ENCODE measurements at regions not wholly inside any gene's neighbourhood (a gene's known extent, or its start where the extent isn't known, plus 50 kb on each side); places are given as distances from the start of the nearest gene placed in this dataset.
"Not testable (repeated sequence)": the region's sequence is repeated elsewhere in the genome, so short reads cannot be mapped to it uniquely, and the experiment has no call there.

DNA sequence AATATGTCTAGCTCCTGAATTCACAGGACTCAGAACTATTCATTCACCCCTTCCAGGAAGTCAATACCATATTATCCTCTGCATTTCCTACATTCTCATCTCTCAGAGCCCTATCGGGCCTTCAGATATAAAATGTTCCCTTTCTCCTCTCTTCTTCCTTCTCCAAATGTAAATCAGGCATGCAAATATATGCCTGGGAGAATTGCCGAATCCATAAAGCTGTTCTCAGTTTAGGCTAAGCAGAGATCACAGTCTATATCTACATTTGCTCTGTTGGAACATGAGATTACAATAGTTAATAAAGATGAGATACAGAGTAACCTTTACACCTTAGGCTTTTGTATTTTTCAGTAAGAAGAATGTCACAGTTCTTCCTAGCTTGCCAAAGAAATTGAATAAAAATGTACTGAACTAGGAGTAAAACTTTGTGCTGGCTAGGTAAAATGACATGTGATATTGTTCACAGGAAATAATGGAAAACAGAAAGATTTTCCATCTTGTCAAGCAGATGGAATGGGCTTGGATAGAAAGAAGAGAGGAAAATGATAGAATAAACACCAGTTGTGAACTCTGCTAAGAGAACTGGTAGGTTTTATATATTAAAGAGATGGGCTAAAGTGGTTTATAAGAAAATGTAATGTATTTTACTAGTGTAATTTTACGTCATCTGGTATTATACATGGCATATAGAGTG is 161.5 kb downstream of the NRIP1 start:
- no peak for DNase-seq

DNA sequence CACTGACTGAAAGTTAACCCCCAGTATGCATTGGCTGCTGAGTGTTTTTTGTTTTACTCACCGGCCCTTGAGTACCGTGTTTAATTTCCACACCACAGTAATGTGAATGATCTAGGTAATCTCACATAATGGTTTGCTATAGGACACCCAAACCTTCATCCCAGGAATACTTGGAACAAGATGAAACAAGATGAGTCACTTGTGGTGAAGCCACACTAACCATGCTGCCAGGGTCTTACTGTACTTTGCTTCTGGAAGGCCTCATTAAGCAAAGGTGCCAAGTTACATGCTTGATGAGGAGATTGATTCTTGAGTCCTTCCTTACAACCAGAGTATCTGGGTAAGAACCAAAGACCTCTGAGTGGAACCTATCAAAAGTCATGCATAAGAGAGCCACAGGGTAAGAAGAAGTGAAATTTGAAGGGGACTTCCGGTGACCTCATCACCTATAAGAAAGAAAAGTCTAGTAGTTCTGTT is 163.3 kb downstream of the NRIP1 start:
- DNase-seq = no peak

DNA sequence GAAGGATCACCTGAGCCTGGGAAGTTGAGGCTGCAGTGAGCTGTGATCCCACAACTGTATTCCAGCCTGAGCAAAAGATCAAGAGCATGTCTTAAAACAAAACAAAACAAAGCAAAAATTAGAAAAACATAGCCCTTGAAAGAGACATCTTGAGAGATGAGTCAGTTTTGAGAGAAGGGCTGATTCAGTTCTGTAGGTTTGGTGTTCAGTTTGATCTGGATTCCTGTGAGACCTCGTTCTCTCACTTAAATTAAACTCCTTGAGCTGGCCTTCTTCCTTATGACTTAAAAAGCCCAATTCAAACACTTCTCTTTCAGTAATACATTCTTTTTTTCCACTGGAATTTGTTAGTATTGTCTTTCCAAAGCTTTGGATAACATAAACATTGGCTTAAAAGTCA is 164.2 kb downstream of the NRIP1 start:
- DNase-seq = no peak

DNA sequence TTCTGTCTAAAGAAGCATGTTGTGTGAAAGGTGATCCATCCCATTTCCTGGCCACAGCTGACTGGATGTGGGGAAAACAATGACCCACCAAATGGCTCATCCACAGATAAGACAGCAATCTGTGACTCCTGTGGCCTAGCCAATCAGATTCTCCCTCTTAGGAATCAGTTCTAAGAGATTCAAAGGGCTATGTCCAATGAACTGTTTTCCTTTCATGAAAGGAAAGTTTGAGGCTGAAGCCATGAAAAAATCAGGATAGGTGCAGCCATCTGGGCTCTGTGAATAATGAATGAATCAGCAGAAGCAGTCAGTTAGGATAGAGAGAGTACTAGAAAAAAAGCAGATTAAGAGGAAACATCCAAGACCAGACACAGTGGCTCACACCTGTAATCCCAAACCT is 164.7 kb downstream of the NRIP1 start:
- DNase-seq = no peak

DNA sequence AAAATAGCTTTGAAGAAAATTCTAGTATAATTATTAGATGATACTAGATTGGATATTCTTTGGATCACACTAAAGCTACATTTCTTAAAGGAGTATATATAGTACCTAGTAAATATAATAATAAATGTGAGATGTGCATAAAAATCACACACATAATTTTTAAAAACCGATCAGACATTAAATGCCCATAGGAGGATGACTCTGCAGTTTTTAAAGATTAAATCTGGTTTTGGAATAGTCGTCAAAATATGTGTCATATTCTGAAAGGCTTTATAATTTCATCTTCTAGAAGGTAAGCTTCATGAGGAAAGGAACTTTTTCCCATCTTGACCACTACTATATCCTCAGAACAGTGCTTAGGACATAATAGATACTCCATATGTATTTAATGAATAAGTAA is 169.0 kb downstream of the NRIP1 start:
- DNase-seq = no peak

DNA sequence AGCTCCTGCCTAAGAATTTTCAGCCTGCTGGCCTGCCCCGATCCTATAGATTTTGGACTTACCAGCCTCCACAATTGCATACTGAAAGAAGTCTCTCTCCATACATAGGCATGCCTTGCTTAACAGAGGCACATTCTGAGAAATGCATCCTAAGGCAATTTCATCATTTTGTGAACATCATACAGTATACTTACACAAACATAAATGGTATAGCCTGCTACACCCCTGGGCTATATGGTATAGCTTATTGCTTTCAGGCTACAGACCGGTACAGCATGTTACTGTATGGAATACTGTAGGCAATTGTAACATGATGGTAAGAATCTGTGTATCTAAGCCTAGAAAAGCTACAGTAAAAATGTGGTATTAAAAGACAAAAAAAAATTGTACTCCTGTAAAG is 174.7 kb downstream of the NRIP1 start:
- DNase-seq = no peak

DNA sequence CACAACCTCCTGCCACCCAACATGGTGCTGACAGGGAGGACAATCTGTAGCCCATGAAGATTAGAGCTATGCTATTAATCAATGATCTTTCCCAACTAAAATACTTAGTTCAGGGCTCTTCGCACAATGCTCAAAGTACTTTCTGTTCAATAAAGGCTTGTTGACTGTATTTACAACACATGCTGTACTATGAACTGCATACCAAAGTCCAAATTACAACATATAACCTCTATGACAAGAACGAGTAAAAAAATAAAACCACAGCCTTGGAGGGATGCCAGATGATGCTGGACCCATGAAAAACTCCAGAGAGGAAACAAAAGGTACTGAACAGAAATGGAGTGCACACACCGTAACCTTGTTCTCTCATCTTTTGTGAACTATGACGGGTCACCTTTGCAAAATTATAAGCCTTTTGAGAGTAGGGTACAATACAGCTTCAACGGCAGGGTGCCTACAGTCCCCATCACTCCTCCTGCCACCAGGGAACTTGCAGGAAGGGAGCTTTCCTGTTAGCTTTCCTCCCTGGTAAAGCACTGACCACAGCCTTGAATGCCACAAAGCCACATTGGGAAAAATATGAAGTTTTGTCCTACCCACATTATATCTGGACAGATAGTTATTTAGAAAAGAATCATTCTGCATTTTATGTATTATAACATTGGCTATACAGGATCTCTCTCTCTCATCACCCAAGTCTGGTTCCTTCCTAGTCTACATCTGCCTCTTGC is 175.6 kb downstream of the NRIP1 start:
- no peak for DNase-seq

DNA sequence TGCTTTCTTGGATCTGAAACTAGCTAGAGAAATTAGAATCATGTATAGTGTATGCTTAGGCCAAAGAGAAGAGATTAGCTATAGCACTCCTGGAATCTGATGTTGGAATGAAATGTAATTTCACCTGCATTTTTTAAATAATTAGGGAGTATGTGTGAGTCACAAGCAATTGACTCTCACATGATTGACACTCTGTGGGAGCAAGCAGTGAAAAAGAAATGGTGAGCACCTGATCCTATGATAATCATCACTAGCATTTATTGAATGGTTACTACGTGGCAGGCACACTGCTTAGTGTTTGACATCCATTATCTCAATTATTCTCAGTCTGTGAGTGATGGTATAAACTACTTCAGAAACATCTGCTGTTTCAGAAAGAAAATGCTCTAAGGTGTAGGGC is 176.6 kb downstream of the NRIP1 start:
- DNase-seq = no peak

DNA sequence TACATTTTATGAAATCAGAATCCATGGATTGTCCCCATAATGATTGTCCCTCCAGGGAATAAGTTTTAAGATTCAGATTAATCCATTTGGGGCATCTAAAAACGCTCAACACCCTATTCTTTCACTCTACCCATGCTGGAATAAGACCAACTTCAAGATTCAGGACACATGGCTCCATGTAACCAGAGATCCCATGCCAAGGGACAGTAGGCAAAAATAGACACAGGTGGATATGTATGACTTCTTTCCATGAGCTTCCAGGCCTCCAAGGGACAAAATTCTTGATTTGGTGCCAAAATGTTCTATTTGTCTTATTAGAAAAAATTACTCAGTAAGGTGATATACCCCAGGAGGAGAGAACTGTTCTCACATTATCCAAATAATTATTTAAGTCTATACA is 178.8 kb downstream of the NRIP1 start:
- no peak for DNase-seq

DNA sequence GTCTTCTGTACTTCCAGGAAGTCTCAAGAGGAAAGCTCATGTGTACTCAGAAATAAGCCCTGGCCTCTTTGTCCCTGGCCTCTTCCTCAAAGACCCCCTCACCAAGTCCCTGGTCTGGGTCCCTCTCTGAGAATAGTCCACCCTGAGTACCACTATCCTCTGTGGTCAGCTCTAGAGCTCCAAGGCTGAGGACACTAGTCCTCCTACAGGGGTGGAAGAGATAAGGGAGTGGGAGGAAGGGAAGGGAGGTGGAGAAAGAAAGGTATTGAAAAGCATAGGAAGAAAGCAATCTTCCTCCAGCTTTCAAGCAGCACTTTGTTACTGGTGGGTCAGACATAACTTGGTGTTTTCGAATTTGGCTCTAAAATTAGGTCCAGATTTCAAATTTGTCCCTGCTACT is 181.4 kb downstream of the NRIP1 start:
- DNase-seq = no peak

DNA sequence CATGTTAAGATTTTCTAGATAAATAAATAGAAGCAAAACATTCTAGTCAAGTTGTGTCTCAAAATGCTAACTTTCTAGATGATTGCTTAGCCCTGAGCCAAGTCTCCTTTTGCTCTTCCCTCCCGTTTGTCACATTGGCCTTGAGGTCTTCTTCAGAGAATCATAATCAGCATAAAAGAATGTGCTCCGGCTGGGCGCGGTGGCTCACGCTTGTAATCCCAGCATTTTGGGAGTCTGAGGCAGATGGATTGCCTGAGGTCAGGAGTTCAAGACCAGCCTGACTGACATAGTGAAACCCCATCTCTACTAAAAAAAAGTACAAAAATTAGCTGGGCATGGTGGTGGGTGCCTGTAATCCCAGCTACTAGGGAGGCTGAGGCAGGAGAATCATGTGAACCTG is 182.3 kb downstream of the NRIP1 start:
- not testable (repeated sequence) for DNase-seq

DNA sequence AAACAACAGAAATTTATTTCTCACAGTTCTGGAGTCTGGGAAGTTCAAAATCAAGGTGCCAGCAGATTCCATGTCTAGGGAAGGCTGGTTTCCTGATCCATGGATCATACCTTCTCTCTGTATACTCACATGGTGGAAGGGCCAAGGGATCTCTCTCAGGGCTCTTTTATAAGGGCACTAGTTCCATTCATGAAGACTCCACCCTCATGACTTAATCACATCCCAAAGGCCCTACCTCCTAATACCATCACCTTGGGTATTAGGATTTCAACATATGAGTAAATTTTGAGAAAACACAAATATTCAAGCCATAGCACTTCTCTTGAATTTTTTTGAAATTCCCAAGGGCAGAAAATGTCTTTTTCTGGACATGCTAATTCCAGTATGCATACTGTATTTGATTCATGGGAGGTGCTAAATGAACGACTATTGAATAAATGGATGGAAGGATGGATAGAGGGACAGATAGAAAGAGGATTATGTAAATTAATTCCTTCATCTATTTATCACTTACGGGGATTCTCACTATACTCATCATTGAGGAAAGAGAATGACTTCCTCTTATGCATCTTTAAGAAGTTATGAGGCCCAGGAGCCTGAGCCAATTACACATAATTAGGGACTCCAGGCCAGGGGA is 182.8 kb downstream of the NRIP1 start:
- no peak for DNase-seq

DNA sequence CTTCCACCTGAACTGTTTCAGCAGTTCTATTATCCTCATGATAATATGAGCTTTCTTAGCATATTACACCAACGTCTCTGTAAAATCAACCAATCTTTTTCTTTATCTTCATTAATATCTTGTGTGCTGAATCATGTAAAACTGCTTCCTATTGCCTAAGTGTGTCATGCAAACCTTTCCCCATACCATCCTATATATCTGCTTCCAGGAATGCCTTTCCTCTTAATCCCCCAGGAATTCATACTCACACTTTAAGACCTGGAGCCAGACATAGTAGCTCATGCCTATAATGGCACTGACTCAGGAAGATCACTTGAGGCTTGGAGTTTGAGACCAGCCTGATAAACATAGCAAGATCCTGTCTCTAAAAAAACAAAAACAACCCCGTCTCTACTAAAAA is 183.9 kb downstream of the NRIP1 start:
- DNase-seq = no peak

DNA sequence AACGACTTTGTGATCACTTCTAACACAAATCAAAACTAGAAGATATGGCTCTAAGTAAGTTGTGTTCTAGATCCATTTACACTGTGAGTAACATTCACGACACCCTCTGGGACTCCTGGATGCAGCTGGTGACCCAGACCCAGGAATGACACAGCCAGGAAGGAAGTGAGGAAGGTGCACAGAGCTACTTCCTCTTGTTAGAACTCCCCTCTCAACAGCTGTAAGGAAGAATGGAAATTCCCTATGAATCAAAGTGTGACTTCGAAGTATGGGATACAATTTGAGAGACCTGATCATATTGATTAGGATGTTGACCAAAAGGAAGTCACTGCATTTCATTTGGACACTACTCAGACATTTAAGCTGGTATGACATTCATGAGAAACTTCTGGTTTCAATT is 185.3 kb downstream of the NRIP1 start:
- no peak for DNase-seq

DNA sequence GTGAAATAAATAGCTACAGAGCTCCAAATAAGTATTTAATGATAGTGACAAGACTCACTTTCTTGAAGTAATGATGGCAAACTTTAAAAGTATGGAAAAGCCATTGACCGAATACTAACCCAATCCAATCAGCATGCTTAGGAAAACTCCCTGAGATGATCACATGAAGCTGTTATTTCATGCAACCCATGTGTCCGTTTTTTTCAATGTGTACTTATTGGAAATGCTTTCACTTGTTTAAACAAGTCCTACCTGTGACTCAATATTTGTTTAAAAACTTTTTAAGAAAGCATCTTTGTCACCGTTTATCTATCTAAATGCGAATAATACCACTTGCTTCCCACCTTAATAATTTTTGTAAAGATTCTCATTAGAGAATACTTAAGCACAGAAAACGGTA is 185.8 kb downstream of the NRIP1 start:
- no peak for DNase-seq

DNA sequence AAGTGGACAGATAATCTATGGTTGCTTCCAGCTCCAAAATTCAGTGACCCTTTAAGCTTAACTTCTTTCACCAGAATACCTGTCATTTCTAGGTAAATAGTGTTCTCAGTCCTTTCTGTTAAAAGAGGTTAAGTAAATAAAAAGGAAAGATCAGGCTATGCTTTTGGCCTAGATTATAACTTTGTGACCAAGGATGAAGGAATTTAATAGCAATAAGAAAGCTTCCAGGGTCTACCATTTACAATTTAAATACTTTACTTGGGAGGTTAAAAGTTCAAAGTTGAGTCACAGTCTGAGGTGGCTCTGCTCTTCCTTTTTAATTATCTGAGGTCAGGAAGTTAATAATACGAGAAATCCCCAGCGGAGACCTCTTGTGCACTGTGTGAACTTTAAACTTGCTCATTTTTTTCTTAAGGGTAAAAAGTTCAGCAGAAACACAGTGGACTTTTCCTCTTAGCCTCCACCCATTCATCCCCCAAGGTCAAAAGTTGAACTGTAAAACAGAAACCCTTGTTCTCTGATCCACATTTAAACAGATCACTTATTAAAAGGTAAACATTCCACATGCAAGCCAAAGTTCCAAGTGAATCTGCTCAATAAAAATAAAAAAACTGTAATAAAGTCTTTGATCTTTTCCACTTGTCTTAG is 187.1 kb downstream of the NRIP1 start:
- no peak for DNase-seq

DNA sequence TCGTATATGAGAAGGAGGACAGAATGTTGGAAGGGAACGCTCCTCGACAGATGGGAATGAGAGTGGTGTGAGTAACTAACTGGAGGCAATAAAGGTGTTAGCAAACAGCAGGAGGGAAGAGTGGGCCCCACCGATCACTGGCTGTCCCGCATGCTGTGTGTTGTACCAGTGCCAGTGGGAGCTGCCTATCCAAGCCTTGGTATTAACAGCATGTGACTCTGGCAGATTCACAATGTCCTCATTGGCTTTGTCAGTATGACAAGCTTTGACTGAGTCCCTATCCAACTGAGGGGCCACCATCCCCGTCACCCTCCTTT is 188.3 kb downstream of the NRIP1 start:
- DNase-seq = no peak

DNA sequence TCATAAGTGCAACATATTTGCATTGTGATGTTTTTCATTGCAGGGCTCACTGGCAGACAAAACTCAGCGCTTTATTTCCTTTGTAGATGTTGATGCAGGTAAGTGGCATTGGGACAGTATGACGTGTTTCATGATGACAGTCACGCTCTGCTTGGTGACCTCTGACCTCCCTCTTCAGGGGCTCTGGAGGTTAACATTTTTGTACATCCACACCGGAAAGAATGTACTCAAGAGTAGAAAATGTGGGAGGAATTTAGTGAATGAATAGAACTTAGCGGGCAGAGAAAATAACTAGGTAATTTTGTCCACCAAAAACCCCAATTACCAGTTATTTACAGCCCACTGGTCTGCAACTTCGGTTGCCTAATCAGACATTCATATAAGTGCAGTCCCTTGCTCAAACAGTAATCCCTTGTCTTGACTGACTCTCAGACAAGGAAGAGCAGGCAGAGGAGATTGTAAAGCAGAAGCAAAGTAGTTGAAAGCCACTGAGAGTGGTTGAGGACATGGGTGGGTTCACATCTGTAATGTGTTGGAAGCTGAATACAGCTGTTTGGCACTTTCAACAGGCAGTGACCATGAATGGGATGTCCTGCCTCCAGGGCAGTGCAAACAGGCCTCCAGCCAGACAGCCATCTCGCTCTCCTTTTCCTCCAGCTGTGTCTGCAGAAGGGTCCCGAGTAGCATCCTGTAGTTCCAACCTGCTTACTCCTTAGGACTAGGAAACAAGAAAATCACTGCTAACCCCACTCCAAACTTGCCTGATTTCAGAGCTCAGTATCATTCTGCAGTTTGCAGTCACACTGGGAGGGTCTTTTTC is 188.9 kb downstream of the NRIP1 start:
- DNase-seq = no peak

DNA sequence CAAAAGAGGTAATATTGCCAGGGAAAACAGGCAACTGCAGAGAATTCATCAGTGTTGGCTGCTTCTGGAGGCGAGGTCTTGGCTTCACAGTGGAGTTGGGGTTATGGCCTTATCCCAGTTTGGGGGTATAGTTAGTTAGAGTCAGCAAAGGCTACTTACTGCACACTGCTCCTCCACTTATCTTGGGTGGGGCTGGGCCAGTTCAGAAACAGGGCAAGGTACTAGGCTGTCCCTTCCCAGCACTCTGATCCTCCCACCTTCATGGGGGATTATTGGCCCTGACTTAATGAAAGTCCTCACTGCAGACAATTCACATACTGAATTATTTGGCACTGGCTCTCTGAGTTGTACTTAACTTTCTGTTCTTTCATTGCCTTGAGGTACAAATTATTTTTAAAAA is 189.6 kb downstream of the NRIP1 start:
- DNase-seq = no peak

DNA sequence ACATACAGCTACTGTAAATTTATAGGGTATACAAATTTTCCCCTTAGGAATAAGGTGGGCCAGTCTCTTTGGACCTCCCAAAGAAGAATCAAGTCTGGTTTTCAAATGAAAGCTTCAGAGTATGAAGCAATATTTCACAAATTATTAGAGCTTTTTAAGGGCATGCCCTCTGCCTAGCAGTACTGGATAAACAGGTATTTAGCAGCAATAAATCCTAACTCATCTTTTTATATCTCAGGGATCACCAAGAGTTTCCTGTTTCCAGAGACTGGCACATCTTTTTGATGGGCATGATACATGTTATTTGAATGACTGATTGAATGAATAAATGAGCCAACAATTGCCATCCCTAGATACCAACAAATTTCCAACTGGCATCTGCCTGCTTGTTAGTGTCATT is 190.4 kb downstream of the NRIP1 start:
- DNase-seq = no peak

DNA sequence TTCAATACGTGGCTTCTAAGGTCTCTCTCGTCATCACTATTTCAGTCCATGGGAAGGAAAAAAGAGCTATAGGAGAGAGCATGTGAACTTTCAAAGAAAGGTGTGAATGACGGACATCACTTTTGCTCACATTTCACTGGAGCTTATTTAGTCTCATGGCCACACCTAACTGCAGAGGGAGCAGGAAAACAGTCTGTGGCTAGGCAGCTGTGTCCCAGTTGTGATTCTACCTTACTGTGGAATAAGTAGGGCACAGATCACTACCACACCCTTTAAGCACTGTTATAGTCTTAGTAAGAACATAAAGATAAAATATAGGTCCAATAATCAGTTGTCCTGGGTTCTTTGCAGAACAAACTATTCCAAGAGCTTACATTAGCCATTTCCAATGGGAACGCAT is 192.9 kb downstream of the NRIP1 start:
- DNase-seq = no peak

DNA sequence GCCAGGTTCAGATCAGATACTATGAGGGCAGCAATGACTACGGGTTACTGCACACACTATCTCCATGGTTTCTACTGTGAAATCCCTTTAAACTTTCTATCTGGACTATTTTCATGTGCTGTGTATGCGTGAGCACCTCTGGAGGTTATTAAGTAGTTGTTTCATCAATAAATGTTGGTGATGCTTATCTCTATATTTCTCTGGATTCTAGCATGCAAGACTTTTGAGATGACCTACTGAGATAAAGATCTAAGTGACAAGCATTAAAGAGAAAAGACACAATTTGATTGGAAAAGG is 194.0 kb downstream of the NRIP1 start:
- no peak for DNase-seq
